HepG2 (cell line): ENCODE measurements at regions not wholly inside any gene's neighbourhood (a gene's known extent, or its start where the extent isn't known, plus 50 kb on each side); places are given as distances from the start of the nearest gene placed in this dataset.

Source experiments
- ARNT2 ChIP-seq: sonication (generic); formaldehyde crosslinking; IDR thresholded peaks from 2 replicates; pipeline ENCODE4 v1.8.0; 2022; ENCODE audit warnings: mild to moderate bottlenecking, low read depth, missing genetic modification reagents, moderate library complexity
- MAFF ChIP-seq: IDR thresholded peaks from 2 replicates; pipeline ENCODE4 v1.6.1; 2011; ENCODE audit warnings: low read depth, low read length, improper control_type of control experiment
- MAFG ChIP-seq: sonication (generic); formaldehyde crosslinking; IDR thresholded peaks from 2 replicates; pipeline ENCODE4 v1.5.1; 2020; ENCODE audit warnings: mild to moderate bottlenecking, missing genetic modification reagents
- NFYB ChIP-seq: sonication (generic); formaldehyde crosslinking; IDR thresholded peaks from 2 replicates; pipeline ENCODE4 v1.4.0; 2020; ENCODE audit warnings: missing genetic modification reagents
- NFYC ChIP-seq: IDR thresholded peaks from 2 replicates; pipeline ENCODE4 v1.6.1; 2016; ENCODE audit warnings: missing genetic modification reagents, missing compliant biosample characterization
- NR2C2 ChIP-seq: sonication (generic); formaldehyde crosslinking; IDR thresholded peaks from 2 replicates; pipeline ENCODE4 v1.4.0; 2020; ENCODE audit warnings: missing genetic modification reagents, mild to moderate bottlenecking, moderate library complexity, borderline replicate concordance
- RAD21 ChIP-seq: fragments of 450-650 bp; formaldehyde crosslinking; IDR thresholded peaks from 2 replicates; pipeline ENCODE4 v1.5.0; 2020; ENCODE audit warnings: mild to moderate bottlenecking
- RAD51 ChIP-seq: fragments of 450-650 bp; IDR thresholded peaks from 2 replicates; pipeline ENCODE4 v1.6.1; 2016; ENCODE audit warnings: borderline replicate concordance
- TCF7 ChIP-seq: sonication (generic); IDR thresholded peaks from 2 replicates; pipeline ENCODE4 v1.6.1; 2016; ENCODE audit warnings: antibody characterized with exemption, low read depth
- ZFX ChIP-seq: sonication (generic); formaldehyde crosslinking; IDR thresholded peaks from 2 replicates; pipeline ENCODE4 v1.4.0; 2020; ENCODE audit warnings: mild to moderate bottlenecking, low read depth, missing genetic modification reagents, moderate library complexity
- ZNF121 ChIP-seq: sonication (generic); formaldehyde crosslinking; IDR thresholded peaks from 2 replicates; pipeline ENCODE4 v1.5.0; 2020; ENCODE audit warnings: mild to moderate bottlenecking, missing genetic modification reagents
- ZNF564 ChIP-seq: sonication (generic); formaldehyde crosslinking; IDR thresholded peaks from 2 replicates; pipeline ENCODE4 v1.8.1; 2023; ENCODE audit warnings: mild to moderate bottlenecking, missing genetic modification reagents
- ZSCAN29 ChIP-seq: sonication (generic); formaldehyde crosslinking; conservative IDR thresholded peaks from 2 replicates; pipeline ENCODE4 v1.4.0; 2020; ENCODE audit warnings: mild to moderate bottlenecking, missing genetic modification reagents
- TF ChIP-seq, protein P1 (sequence below): sonication (generic); formaldehyde crosslinking; IDR thresholded peaks from 2 replicates; pipeline ENCODE4 v1.4.0; 2020; ENCODE audit warnings: mild to moderate bottlenecking, missing genetic modification reagents
- TF ChIP-seq, protein P2 (sequence below): sonication (generic); formaldehyde crosslinking; IDR thresholded peaks from 2 replicates; pipeline ENCODE4 v1.4.0; 2020; ENCODE audit warnings: missing genetic modification reagents, borderline replicate concordance

- no peak for TF ChIP-seq ZFX (CRISPR knock-in tag)
- no peak for TF ChIP-seq NFYC (CRISPR knock-in tag)
- 0 out of 2 replicates have a peak, but pooled peaks have one; percentile 13 for TF ChIP-seq ZNF121 (CRISPR knock-in tag)
- TF ChIP-seq ZSCAN29 (CRISPR knock-in tag), result no peak
- TF ChIP-seq, protein P1, sequence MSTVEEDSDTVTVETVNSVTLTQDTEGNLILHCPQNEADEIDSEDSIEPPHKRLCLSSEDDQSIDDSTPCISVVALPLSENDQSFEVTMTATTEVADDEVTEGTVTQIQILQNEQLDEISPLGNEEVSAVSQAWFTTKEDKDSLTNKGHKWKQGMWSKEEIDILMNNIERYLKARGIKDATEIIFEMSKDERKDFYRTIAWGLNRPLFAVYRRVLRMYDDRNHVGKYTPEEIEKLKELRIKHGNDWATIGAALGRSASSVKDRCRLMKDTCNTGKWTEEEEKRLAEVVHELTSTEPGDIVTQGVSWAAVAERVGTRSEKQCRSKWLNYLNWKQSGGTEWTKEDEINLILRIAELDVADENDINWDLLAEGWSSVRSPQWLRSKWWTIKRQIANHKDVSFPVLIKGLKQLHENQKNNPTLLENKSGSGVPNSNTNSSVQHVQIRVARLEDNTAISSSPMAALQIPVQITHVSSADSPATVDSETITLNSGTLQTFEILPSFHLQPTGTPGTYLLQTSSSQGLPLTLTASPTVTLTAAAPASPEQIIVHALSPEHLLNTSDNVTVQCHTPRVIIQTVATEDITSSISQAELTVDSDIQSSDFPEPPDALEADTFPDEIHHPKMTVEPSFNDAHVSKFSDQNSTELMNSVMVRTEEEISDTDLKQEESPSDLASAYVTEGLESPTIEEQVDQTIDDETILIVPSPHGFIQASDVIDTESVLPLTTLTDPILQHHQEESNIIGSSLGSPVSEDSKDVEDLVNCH (CRISPR knock-in tag), result no peak
- TF ChIP-seq NR2C2, result no peak
- 0 out of 2 replicates have a peak, but pooled peaks have one; percentile 55 for TF ChIP-seq MAFG
- TF ChIP-seq RAD51, result no peak
- peak; percentile 22; the same call in 1 of the 2 replicates for TF ChIP-seq RAD21 (CRISPR knock-in tag)
- TF ChIP-seq NFYB (CRISPR knock-in tag), result no peak
- no peak for TF ChIP-seq ARNT2 (CRISPR knock-in tag)
- no peak for TF ChIP-seq TCF7
- TF ChIP-seq, protein P2, sequence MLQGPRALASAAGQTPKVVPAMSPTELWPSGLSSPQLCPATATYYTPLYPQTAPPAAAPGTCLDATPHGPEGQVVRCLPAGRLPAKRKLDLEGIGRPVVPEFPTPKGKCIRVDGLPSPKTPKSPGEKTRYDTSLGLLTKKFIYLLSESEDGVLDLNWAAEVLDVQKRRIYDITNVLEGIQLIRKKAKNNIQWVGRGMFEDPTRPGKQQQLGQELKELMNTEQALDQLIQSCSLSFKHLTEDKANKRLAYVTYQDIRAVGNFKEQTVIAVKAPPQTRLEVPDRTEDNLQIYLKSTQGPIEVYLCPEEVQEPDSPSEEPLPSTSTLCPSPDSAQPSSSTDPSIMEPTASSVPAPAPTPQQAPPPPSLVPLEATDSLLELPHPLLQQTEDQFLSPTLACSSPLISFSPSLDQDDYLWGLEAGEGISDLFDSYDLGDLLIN (CRISPR knock-in tag), result no peak
- TF ChIP-seq MAFF, result peak; percentile 94
- no peak for TF ChIP-seq ZNF564 (CRISPR knock-in tag)
- TF ChIP-seq, all 625 proteins: peak for 10
These were observed 88.1 kb upstream of the THRB start (continued) for GRCh38 chr3:24582431-24583403.
